H1 (cell line): ENCODE measurements at regions not wholly inside any gene's neighbourhood (a gene's known extent, or its start where the extent isn't known, plus 50 kb on each side); places are given as distances from the start of the nearest gene placed in this dataset.

Experiments
- MAFK ChIP-seq: IDR thresholded peaks from 2 replicates; pipeline ENCODE4 v1.6.1; 2012; ENCODE audit warnings: low read depth, mild to moderate bottlenecking, improper control_type of control experiment, low read length
- TF ChIP-seq, protein P1 (sequence below): IDR thresholded peaks from 2 replicates; pipeline ENCODE4 v1.6.1; 2012; ENCODE audit warnings: low read length, inconsistent platforms

DNA sequence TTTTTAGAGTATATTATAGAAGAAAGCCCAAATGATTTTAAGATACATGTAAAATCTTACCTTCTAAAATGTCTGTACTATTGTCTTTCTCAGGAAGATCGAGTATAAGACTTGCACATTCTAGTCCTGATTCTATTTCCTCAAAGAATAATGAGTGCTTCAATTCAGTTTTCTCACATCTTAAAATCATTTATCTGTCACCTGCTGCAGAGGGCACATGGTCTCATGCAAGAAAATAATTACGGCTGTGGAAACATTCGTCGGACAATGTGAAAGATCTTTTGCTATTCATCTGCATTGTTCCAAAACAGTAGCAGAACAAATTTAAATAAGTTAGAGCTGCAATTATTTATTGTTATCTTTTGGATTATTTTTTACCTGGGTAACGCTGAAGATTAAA lies 1403.5 kb downstream of the PCDH9 start (continued):
- no peak for TF ChIP-seq MAFK
- TF ChIP-seq, protein P1, sequence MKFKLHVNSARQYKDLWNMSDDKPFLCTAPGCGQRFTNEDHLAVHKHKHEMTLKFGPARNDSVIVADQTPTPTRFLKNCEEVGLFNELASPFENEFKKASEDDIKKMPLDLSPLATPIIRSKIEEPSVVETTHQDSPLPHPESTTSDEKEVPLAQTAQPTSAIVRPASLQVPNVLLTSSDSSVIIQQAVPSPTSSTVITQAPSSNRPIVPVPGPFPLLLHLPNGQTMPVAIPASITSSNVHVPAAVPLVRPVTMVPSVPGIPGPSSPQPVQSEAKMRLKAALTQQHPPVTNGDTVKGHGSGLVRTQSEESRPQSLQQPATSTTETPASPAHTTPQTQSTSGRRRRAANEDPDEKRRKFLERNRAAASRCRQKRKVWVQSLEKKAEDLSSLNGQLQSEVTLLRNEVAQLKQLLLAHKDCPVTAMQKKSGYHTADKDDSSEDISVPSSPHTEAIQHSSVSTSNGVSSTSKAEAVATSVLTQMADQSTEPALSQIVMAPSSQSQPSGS, result no peak
